NCI-H2107 (cell line): ENCODE measurements at regions not wholly inside any gene's neighbourhood (a gene's known extent, or its start where the extent isn't known, plus 50 kb on each side); places are given as distances from the start of the nearest gene placed in this dataset.
"Not testable (repeated sequence)": the region's sequence is repeated elsewhere in the genome, so short reads cannot be mapped to it uniquely, and the experiment has no call there.

ENCODE experiments used
- DNase-seq: peaks from one replicate; lab custom pipeline; 2025; lab: John Stamatoyannopoulos, UW

GRCh38 chr2:107108556-107108955 lies 222.6 kb upstream of the ST6GAL2 start:
- no peak for DNase-seq

- DNase-seq: no peak
Measured at GRCh38 chr2:107111623-107112022, 225.7 kb upstream of the ST6GAL2 start.

GRCh38 chr2:107112561-107112960 lies 226.6 kb upstream of the ST6GAL2 start:
- no peak for DNase-seq

- no peak for DNase-seq
Measured at GRCh38 chr2:107128381-107128780, 242.4 kb upstream of the ST6GAL2 start.

GRCh38 chr2:107132070-107132469 lies 246.1 kb upstream of the ST6GAL2 start:
- DNase-seq: no peak

- no peak for DNase-seq
Measured at GRCh38 chr2:107132746-107133145, 246.8 kb upstream of the ST6GAL2 start.

GRCh38 chr2:107133412-107133811 lies 247.4 kb upstream of the ST6GAL2 start:
- DNase-seq: no peak

GRCh38 chr2:107136733-107137132 lies 250.8 kb upstream of the ST6GAL2 start:
- DNase-seq: no peak

GRCh38 chr2:107137706-107138105 lies 251.7 kb upstream of the ST6GAL2 start:
- no peak for DNase-seq

GRCh38 chr2:107146181-107146580 lies 260.2 kb upstream of the ST6GAL2 start:
- no peak for DNase-seq

- DNase-seq: not testable (repeated sequence)
Measured at GRCh38 chr2:107146645-107147044, 260.7 kb upstream of the ST6GAL2 start.

GRCh38 chr2:107148055-107148454 lies 262.1 kb upstream of the ST6GAL2 start:
- no peak for DNase-seq

GRCh38 chr2:107148496-107148895 lies 262.5 kb upstream of the ST6GAL2 start:
- no peak for DNase-seq

GRCh38 chr2:107160640-107161239 lies 274.8 kb upstream of the ST6GAL2 start:
- DNase-seq: no peak

- DNase-seq: no peak
Measured at GRCh38 chr2:107168141-107168540, 282.2 kb upstream of the ST6GAL2 start.

- DNase-seq: no peak
Measured at GRCh38 chr2:107174171-107174570, 288.2 kb upstream of the ST6GAL2 start.

- no peak for DNase-seq
Measured at GRCh38 chr2:107182981-107183380, 297.0 kb upstream of the ST6GAL2 start.

- DNase-seq: no peak
Measured at GRCh38 chr2:107187870-107188269, 301.9 kb upstream of the ST6GAL2 start.

- no peak for DNase-seq
Measured at GRCh38 chr2:107195631-107196030, 309.7 kb upstream of the ST6GAL2 start.

- no peak for DNase-seq
Measured at GRCh38 chr2:107197594-107198294, 311.8 kb upstream of the ST6GAL2 start.

- no peak for DNase-seq
Measured at GRCh38 chr2:107202962-107203591, 317.1 kb upstream of the ST6GAL2 start.

GRCh38 chr2:107215401-107216350 lies 329.7 kb upstream of the ST6GAL2 start:
- DNase-seq: no peak
